Heart right ventricle (tissue), 16 donors: ENCODE measurements at regions not wholly inside any gene's neighbourhood (a gene's known extent, or its start where the extent isn't known, plus 50 kb on each side); places are given as distances from the start of the nearest gene placed in this dataset.

Experiments used
- ATAC-seq, 8 donors: fragments of 200-7000 bp; cut with Tn5 transposase; one replicate each; pipeline ENCODE4 v1.9.1; 2020; ENCODE audit warnings: mild to moderate bottlenecking in 8 of 8, moderate library complexity in 8 of 8, moderate number of reproducible peaks in 1 of 8
- DNase-seq, 2 donors: peaks; one replicate each; pipeline ENCODE4 v3.0.0-alpha.2; 2020
- H3K27ac ChIP-seq, 10 donors: fragments of 200-600 bp; sonication (generic) in 2 of 10; one replicate each; pipeline versions ENCODE4 v1.5.0 to v1.8.0; 2020 to 2022; ENCODE audit warnings: mild to moderate bottlenecking in 3 of 10
- H3K27me3 ChIP-seq, 7 donors: fragments of 200-600 bp; one replicate each; pipeline ENCODE4 v1.8.0; 2021 to 2022; ENCODE audit warnings: mild to moderate bottlenecking in 2 of 7
- H3K36me3 ChIP-seq, 9 donors: fragments of 200-600 bp; sonication (generic) in 1 of 9; one replicate each; pipeline versions ENCODE4 v1.5.0 to v1.8.0; 2020 to 2022; ENCODE audit warnings: mild to moderate bottlenecking in 2 of 9
- H3K4me1 ChIP-seq, 9 donors: fragments of 200-600 bp; sonication (generic) in 1 of 9; one replicate each; pipeline versions ENCODE4 v1.5.0 to v1.8.0; 2020 to 2022; ENCODE audit warnings: mild to moderate bottlenecking in 4 of 9
- H3K4me3 ChIP-seq, 10 donors: fragments of 200-600 bp; sonication (generic) in 2 of 10; one replicate each; pipeline versions ENCODE4 v1.5.0 to v1.8.0; 2020 to 2022; ENCODE audit warnings: mild to moderate bottlenecking in 7 of 10, moderate library complexity in 2 of 10
- H3K9me3 ChIP-seq, 11 donors: fragments of 200-600 bp in 10 of 11; sonication (generic) in 2 of 11; one replicate each; pipeline versions ENCODE4 v1.5.0 to v1.8.0; 2013 to 2022; ENCODE audit warnings: mild to moderate bottlenecking in 2 of 11, control low read depth in 1 of 11, moderate library complexity in 1 of 11
- WGBS, 2 donors: extraction: QIAGEN DNeasy Blood & Tissue Kit; methylation state at CpG; one replicate each; pipeline ENCODE4 v1.1.7; 2013; ENCODE audit warnings: inconsistent platforms in 1 of 2; 5-methylcytosine and 5-hydroxymethylcytosine counted together
- intact Hi-C, 10 donors: fragments of 100-400 bp; cut with DNase I; formaldehyde crosslinking; loops; one replicate each; pipeline versions ENCODE4 v1.11.1 to v1.14.2; 2022
- TF ChIP-seq, protein P1 (sequence below), 9 donors: fragments of 200-600 bp; sonication (generic) in 2 of 9; IDR thresholded peaks; one replicate each; pipeline versions ENCODE4 v1.5.0 to v1.8.0; 2021 to 2022; ENCODE audit warnings: antibody characterized with exemption in 9 of 9, mild to moderate bottlenecking in 5 of 9, moderate library complexity in 1 of 9
- donor health status: Arrhythmogenic right ventricular cardiomyopathy.
- donor health status: ischemic (EF 13 %, LVEDD 7.1; RV severe dilation, severe dysfunction).
- donor health status: healthy with polysubstance abuse.
- donor health status: DM: no; HTN: yes; CAD: no.
- donor health status: DM: no; HTN: no; CAD: no.
- donor health status: ischemic (EF 25% LVEDD 6.9; RV normal size, moderate dysfunction).
- donor health status: ischemic (EF 25% LVEDD 5.7; RV mildly dilated, moderate dysfunction).
- donor health status: healthy.
- donor health status: DM: yes; HTN: yes; CAD: no.
- donor health status: Ischemic cardiomyopathy.
- donor health status: ischemic (EF 35%, LVEDD 5.7; RV mildly dilated, moderate dysfunction).
- donor health status: nonischemic (EF 11% LVEDD 7.7; RV severe dilation, severe dysfunction).
- donor health status: DM: yes; HTN: yes; CAD: no.
- donor health status: PGD.
- donor health status: ischemic (EF 29% LVEDD 5.4; RV normal size, mild dysfunction).
- donor health status: nonischemic (EF 23%, LVEDD 6.1; RV moderate dilation, normal function).

DNA sequence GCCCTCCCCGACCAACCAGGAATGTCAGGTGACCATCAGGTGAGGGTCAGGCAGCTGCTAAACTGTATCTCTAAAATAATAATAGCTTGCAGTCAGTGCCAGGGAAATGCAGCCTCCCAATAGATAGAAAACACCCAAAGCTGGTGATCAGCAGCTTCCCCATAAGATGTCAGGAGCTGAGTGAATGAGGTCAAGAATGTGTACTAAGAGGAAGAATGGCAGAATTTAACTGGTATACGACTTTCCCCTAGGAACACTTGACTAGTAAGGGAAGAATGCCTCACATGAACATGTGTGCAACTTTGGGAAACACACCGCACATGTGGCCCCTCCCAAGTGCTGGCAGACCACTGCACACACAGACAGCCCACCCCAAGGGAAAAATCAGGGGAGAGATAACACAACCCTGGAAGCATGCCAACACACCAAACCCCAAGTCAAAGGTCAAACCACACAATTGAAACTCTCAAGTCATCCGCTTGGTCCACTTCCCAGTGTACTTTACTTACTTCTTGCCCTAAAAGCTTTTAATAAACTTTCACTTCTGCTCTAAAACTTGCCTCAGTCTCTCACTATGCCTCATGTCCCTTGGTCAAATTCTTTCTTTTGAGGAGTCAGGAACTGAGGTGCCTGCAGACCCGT lies 806.5 kb downstream of the OTOL1 start:
- Histone ChIP-seq H3K36me3 (no peaks in the 10 kb centered on the region), H3K27me3 (no peaks in the 10 kb centered on the region), H3K4me3 (no peak overlapping the region), H3K4me1 (no peaks in the 10 kb centered on the region), H3K27ac (no peak overlapping the region), H3K9me3 (no peaks in the 10 kb centered on the region)
- ATAC-seq (no peak), DNase-seq (no peak)
- TF ChIP-seq, protein P1, sequence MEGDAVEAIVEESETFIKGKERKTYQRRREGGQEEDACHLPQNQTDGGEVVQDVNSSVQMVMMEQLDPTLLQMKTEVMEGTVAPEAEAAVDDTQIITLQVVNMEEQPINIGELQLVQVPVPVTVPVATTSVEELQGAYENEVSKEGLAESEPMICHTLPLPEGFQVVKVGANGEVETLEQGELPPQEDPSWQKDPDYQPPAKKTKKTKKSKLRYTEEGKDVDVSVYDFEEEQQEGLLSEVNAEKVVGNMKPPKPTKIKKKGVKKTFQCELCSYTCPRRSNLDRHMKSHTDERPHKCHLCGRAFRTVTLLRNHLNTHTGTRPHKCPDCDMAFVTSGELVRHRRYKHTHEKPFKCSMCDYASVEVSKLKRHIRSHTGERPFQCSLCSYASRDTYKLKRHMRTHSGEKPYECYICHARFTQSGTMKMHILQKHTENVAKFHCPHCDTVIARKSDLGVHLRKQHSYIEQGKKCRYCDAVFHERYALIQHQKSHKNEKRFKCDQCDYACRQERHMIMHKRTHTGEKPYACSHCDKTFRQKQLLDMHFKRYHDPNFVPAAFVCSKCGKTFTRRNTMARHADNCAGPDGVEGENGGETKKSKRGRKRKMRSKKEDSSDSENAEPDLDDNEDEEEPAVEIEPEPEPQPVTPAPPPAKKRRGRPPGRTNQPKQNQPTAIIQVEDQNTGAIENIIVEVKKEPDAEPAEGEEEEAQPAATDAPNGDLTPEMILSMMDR (IDR thresholded peaks at IDR 0.05) = no peak
- WGBS, 2 donors = 70 to 73% methylated on average over 5 of the region's 5 CpGs
- intact Hi-C loops = no loop called here

DNA sequence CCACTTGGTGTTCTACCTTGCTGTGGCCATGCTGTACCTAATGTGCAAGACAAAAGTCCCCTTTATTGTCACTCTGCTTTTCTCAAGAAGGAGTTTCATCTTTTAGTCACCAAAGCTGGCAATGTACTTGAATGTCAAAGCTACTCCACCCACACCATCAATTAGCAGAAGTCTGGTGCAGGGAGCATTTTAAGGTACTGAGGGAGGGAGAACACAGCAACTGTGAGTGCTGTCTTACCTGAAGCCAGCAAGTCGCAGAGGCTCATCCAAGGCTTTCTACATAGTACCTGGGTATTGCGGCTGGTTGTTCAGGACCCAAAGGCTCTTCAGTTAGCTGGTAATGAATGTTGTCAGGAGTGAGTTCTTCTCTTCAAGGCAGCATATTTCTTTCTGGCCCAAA lies 820.4 kb downstream of the OTOL1 start:
- intact Hi-C loops = no loop called here
- no peaks in the 10 kb centered on the region for H3K27me3 ChIP-seq
- H3K36me3 ChIP-seq = no peaks in the 10 kb centered on the region
- WGBS, 2 donors = 92 to 98% methylated on average over 2 of the region's 2 CpGs
- ATAC-seq (no peak), DNase-seq (no peak)
- H3K9me3 ChIP-seq = peaks cover 0 to 28% (median 3%) of the 10 kb centered on the region in 11 donors
- no peak overlapping the region for H3K4me3 ChIP-seq
- no peak overlapping the region for H3K27ac ChIP-seq
- TF ChIP-seq, protein P1 (IDR thresholded peaks at IDR 0.05) = no peak
- no peaks in the 10 kb centered on the region for H3K4me1 ChIP-seq

DNA sequence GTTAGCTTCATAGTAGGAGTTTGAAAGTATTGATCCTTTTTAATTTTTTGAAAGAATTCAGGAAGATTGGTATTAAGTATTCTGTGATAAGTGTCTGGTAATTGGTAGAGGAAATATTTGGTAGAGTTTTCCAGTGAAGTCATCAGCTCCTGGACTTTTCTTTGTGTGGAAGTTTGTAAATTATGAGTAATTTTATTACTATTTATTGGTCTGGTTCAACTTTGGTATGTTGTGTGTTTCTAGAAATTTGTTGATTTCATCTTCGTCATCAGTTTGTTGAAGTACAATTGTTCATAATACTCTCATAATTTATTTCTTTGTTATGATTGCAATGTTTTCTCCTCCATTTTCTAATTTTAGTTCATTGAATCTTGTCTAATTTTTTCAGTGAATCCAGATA lies 832.0 kb downstream of the OTOL1 start:
- H3K27ac ChIP-seq = no peak overlapping the region
- ATAC-seq (no peak), DNase-seq (no peak)
- H3K4me3 ChIP-seq = no peak overlapping the region
- 87 to 97% methylated on average over 1 of the region's 1 CpG for WGBS, 2 donors
- intact Hi-C loops = no loop called here
- no peaks in the 10 kb centered on the region for H3K36me3 ChIP-seq
- TF ChIP-seq, protein P1 (IDR thresholded peaks at IDR 0.05) = no peak
- peaks cover 0 to 24% (median 0%) of the 10 kb centered on the region in 11 donors for H3K9me3 ChIP-seq
- no peaks in the 10 kb centered on the region for H3K4me1 ChIP-seq
- no peaks in the 10 kb centered on the region for H3K27me3 ChIP-seq

DNA sequence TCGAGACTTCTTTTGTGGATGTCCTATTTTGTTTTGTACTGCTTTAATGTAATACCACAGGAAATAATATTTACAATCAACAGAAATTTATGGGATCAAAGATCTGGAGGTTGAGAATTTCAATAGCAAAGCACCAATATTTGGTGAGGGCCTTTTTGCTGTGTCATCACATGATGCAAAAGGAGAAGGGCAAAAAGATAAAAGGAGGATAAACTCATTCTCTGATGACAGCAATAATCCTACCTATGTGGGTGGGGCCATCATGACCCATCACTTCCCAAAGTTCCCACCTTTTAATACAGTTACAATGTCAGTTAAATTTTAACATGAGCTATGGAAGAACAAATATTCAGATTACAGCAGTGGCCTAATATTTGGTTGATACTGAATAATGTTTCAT lies 832.9 kb downstream of the OTOL1 start:
- 78 to 81% methylated on average over 1 of the region's 1 CpG for WGBS, 2 donors
- TF ChIP-seq, protein P1 (IDR thresholded peaks at IDR 0.05) = no peak
- Histone ChIP-seq H3K9me3 (peaks cover 0 to 24% (median 0%) of the 10 kb centered on the region in 11 donors), H3K4me1 (no peaks in the 10 kb centered on the region), H3K4me3 (no peak overlapping the region), H3K27me3 (no peaks in the 10 kb centered on the region), H3K36me3 (no peaks in the 10 kb centered on the region), H3K27ac (no peak overlapping the region)
- DNase-seq (no peak), ATAC-seq (no peak)
- intact Hi-C loops = no loop called here
